H1 (cell line): ENCODE measurements at regions not wholly inside any gene's neighbourhood (a gene's known extent, or its start where the extent isn't known, plus 50 kb on each side); places are given as distances from the start of the nearest gene placed in this dataset.

Experiments used
- SAP30 ChIP-seq: fragments of 300-600 bp; sonication (generic); IDR thresholded peaks from 2 replicates; pipeline ENCODE4 v1.7.1; 2012; ENCODE audit warnings: low read length, moderate library complexity, mild to moderate bottlenecking, inconsistent platforms; ENCODE audit not compliant: insufficient read depth, insufficient replicate concordance
- SIRT6 ChIP-seq: IDR thresholded peaks from one replicate; pipeline ENCODE4 v1.7.1; 2012; ENCODE audit warnings: low read length, inconsistent platforms
- SP4 ChIP-seq: IDR thresholded peaks from 2 replicates; pipeline ENCODE4 v1.6.1; 2012; ENCODE audit warnings: low read length, inconsistent platforms
- SUZ12 ChIP-seq: fragments of 200-600 bp; sonication (generic); IDR thresholded peaks from 2 replicates; pipeline ENCODE4 v1.6.1; 2012; ENCODE audit warnings: mild to moderate bottlenecking, inconsistent platforms, low read length, moderate library complexity, mixed read lengths

DNA sequence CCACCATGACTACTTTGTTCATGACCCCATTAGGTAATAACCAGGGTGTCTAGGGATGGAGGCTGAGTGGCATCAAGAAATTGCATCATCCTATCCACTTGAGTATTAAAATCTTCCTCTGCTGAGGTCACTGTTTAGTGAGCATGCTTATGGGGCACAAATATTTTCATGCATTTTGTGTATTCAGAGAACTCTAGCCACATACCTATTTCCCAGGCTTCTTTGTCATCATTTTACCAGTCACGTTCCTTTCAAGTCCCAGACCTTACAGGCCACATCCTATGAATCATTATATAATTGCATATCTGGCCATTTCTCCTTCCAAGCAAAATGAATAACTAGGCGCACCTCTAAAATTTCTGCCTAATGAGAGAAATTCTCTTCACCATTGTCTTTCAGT is 1882.9 kb upstream of the AGA start (continued):
- TF ChIP-seq SUZ12 (no peak), SIRT6 (no peak), SAP30 (no peak), SP4 (no peak)
